Keratinocyte (primary cell): ENCODE measurements at regions not wholly inside any gene's neighbourhood (a gene's known extent, or its start where the extent isn't known, plus 50 kb on each side); places are given as distances from the start of the nearest gene placed in this dataset.

Experiments
- DNase-seq: peaks from one replicate; pipeline ENCODE4 v3.0.0-alpha.2; 2011; ENCODE audit warnings: low read depth, missing footprints, low spot score
- FAIRE-seq: peaks from 2 replicates; lab custom pipeline; 2011; peaks lifted over from hg19 to GRCh38; lab: Jason Lieb, UNC
- H2AFZ ChIP-seq: 2 replicates; pipeline ENCODE4 v1.6.0; 2012; ENCODE audit warnings: low read length, control low read depth, inconsistent platforms; ENCODE audit not compliant: control insufficient read depth
- H3K27ac ChIP-seq: 2 replicates; pipeline ENCODE4 v1.5.1; 2011; ENCODE audit warnings: low read length; ENCODE audit not compliant: control insufficient read depth, insufficient read depth
- H3K27me3 ChIP-seq: 3 replicates; pipeline ENCODE4 v1.6.0; 2011; ENCODE audit warnings: low read length; ENCODE audit not compliant: control insufficient read depth, insufficient read depth; ENCODE audit errors: extremely low read depth
- H3K36me3 ChIP-seq, 2 experiments: 2 replicates in 1 of 2; 3 replicates in 1 of 2; pipeline ENCODE4 v1.5.1; 2011; ENCODE audit warnings: low read length in 2 of 2, mild to moderate bottlenecking in 1 of 2; ENCODE audit not compliant: control insufficient read depth in 2 of 2, insufficient read depth in 2 of 2; ENCODE audit errors: extremely low read depth in 1 of 2
- H3K4me1 ChIP-seq: 3 replicates; pipeline ENCODE4 v1.5.1; 2011; ENCODE audit warnings: low read length; ENCODE audit not compliant: control insufficient read depth, insufficient read depth; ENCODE audit errors: extremely low read depth
- H3K4me2 ChIP-seq: 3 replicates; pipeline ENCODE4 v1.6.0; 2011; ENCODE audit warnings: low read depth, low read length; ENCODE audit not compliant: control insufficient read depth, insufficient read depth; ENCODE audit errors: extremely low read depth
- H3K4me3 ChIP-seq, 3 experiments: fragments of 200-600 bp in 1 of 3; sonication (generic) in 1 of 3; 2 replicates in 2 of 3; 3 replicates in 1 of 3; pipeline ENCODE4 v1.5.1; 2011 to 2016; ENCODE audit warnings: low read length in 3 of 3, mild to moderate bottlenecking in 3 of 3, control low read depth in 2 of 3, inconsistent platforms in 1 of 3, low read depth in 1 of 3, mixed read lengths in 1 of 3, mixed run types in 1 of 3, moderate library complexity in 1 of 3; ENCODE audit not compliant: control insufficient read depth in 2 of 3, insufficient read depth in 2 of 3; ENCODE audit errors: extremely low read depth in 1 of 3
- H3K79me2 ChIP-seq: 2 replicates; pipeline ENCODE4 v1.6.0; 2012; ENCODE audit warnings: low read length; ENCODE audit not compliant: control insufficient read depth, insufficient read depth
- H3K9ac ChIP-seq: 3 replicates; pipeline ENCODE4 v1.6.0; 2011; ENCODE audit warnings: low read length; ENCODE audit not compliant: control insufficient read depth, insufficient read depth; ENCODE audit errors: extremely low read depth
- H3K9me1 ChIP-seq: 3 replicates; pipeline ENCODE4 v1.6.0; 2011; ENCODE audit warnings: low read length; ENCODE audit not compliant: control insufficient read depth, insufficient read depth; ENCODE audit errors: extremely low read depth
- H3K9me3 ChIP-seq: 2 replicates; pipeline ENCODE4 v1.5.1; 2012; ENCODE audit warnings: low read depth, low read length; ENCODE audit not compliant: control insufficient read depth
- H4K20me1 ChIP-seq: 3 replicates; pipeline ENCODE4 v1.6.0; 2011; ENCODE audit warnings: low read length; ENCODE audit not compliant: control insufficient read depth, insufficient read depth; ENCODE audit errors: extremely low read depth
- CTCF ChIP-seq, 3 experiments: IDR thresholded peaks in 1 of 3; conservative IDR thresholded peaks in 1 of 3; optimal IDR thresholded peaks in 1 of 3; 2 replicates in 2 of 3; 3 replicates in 1 of 3; pipeline versions ENCODE3 to v1.5.1; 2011; ENCODE audit warnings: low read length in 3 of 3, mild to moderate bottlenecking in 3 of 3, moderate library complexity in 2 of 3, control low read depth in 1 of 3, inconsistent platforms in 1 of 3; ENCODE audit not compliant: insufficient read depth in 2 of 3; ENCODE audit errors: extremely low read depth in 1 of 3
- EZH2 ChIP-seq: IDR thresholded peaks from one replicate; pipeline ENCODE4 v1.6.1; 2012; ENCODE audit warnings: inconsistent platforms, mild to moderate bottlenecking, low read length, moderate library complexity
- dilution Hi-C: fragments of 300-500 bp; cut with MboI; formaldehyde crosslinking; loops from one replicate; pipeline ENCODE4 v1.7.0; 2020; ENCODE audit warnings: low sequenced_read_pairs; ENCODE audit not compliant: extremely low pct_ligation_motif_present

- no peak for FAIRE-seq
These were observed 75.6 kb upstream of the NGF start for GRCh38 chr1:115413621-115414020.

GRCh38 chr1:115413208-115413607 lies 75.2 kb upstream of the NGF start:
- H3K27me3 ChIP-seq = no peaks in the 10 kb centered on the region
- no peak overlapping the region for H3K4me2 ChIP-seq
- no peaks in the 10 kb centered on the region for H3K36me3 ChIP-seq
- H4K20me1 ChIP-seq = no peaks in the 10 kb centered on the region
- H3K9me1 ChIP-seq = no peaks in the 10 kb centered on the region
- H3K4me3 ChIP-seq = no peak overlapping the region
- dilution Hi-C loops = no loop called here
- no peaks in the 10 kb centered on the region for H3K9me3 ChIP-seq
- H3K9ac ChIP-seq = no peak overlapping the region
- no peaks in the 10 kb centered on the region for H3K79me2 ChIP-seq
- peaks cover 15% of the 10 kb centered on the region for H3K4me1 ChIP-seq
- no peak overlapping the region for H3K27ac ChIP-seq
- no peak for FAIRE-seq
- no peak overlapping the region for H2AFZ ChIP-seq
- DNase-seq = no peak
- no peak for TF ChIP-seq CTCF (optimal IDR thresholded peaks at IDR 0.05 in 1 of 3, IDR thresholded peaks at IDR 0.05 in 1 of 3, conservative IDR thresholded peaks at IDR 0.05 in 1 of 3; ENCODE audit: extremely low read depth in 1 of 3, insufficient read depth in 2 of 3, low read length in 3 of 3)
- TF ChIP-seq EZH2 = no peak

More at GRCh38 chr1:115413621-115414020, 75.6 kb upstream of the NGF start:
- Histone ChIP-seq H3K4me3 (no peak overlapping the region), H3K4me1 (peaks cover 15% of the 10 kb centered on the region), H3K27ac (no peak overlapping the region), H3K9me1 (no peaks in the 10 kb centered on the region), H3K9ac (no peak overlapping the region), H3K36me3 (no peaks in the 10 kb centered on the region), H3K79me2 (no peaks in the 10 kb centered on the region), H4K20me1 (no peaks in the 10 kb centered on the region), H3K9me3 (no peaks in the 10 kb centered on the region), H3K4me2 (no peak overlapping the region), H2AFZ (no peak overlapping the region), H3K27me3 (no peaks in the 10 kb centered on the region)
- DNase-seq = no peak
- dilution Hi-C loops = no loop called here
- TF ChIP-seq EZH2 = no peak
- no peak for TF ChIP-seq CTCF (optimal IDR thresholded peaks at IDR 0.05 in 1 of 3, IDR thresholded peaks at IDR 0.05 in 1 of 3, conservative IDR thresholded peaks at IDR 0.05 in 1 of 3; ENCODE audit: extremely low read depth in 1 of 3, insufficient read depth in 2 of 3, low read length in 3 of 3)
